Loucy (cell line): ENCODE measurements at regions not wholly inside any gene's neighbourhood (a gene's known extent, or its start where the extent isn't known, plus 50 kb on each side); places are given as distances from the start of the nearest gene placed in this dataset.

Source experiments
- H2AFZ ChIP-seq: fragments of 200-600 bp; sonication (generic); 2 replicates; pipeline ENCODE4 v1.6.0; 2016; ENCODE audit warnings: antibody characterized with exemption, mild to moderate bottlenecking, low read length, moderate library complexity
- H3F3A ChIP-seq: fragments of 200-600 bp; 2 replicates; pipeline ENCODE4 v1.6.0; 2016; ENCODE audit warnings: antibody characterized with exemption, low read depth, mild to moderate bottlenecking
- H3K27me3 ChIP-seq: fragments of 200-600 bp; sonication (generic); 2 replicates; pipeline ENCODE4 v1.6.1; 2014; ENCODE audit warnings: low read length, mild to moderate bottlenecking; ENCODE audit not compliant: insufficient read depth, poor library complexity, severe bottlenecking
- H3K36me3 ChIP-seq: fragments of 200-600 bp; sonication (generic); 2 replicates; pipeline ENCODE4 v1.6.1; 2016; ENCODE audit warnings: low read length; ENCODE audit not compliant: insufficient read depth
- H3K4me1 ChIP-seq: fragments of 200-600 bp; sonication (generic); 2 replicates; pipeline ENCODE4 v1.5.1; 2014; ENCODE audit warnings: low read length, mild to moderate bottlenecking; ENCODE audit not compliant: insufficient read depth, poor library complexity, severe bottlenecking
- H3K4me2 ChIP-seq: fragments of 200-600 bp; sonication (generic); 2 replicates; pipeline ENCODE4 v1.6.0; 2014; ENCODE audit warnings: antibody characterized with exemption, low read length, low read depth, mild to moderate bottlenecking; ENCODE audit not compliant: poor library complexity, severe bottlenecking
- H3K4me3 ChIP-seq: fragments of 200-600 bp; sonication (generic); 2 replicates; pipeline ENCODE4 v1.5.1; 2014; ENCODE audit warnings: low read length, mild to moderate bottlenecking, mixed read lengths; ENCODE audit not compliant: poor library complexity, severe bottlenecking
- H3K79me2 ChIP-seq: fragments of 200-600 bp; sonication (generic); 2 replicates; pipeline ENCODE4 v1.6.1; 2014; ENCODE audit warnings: low read length; ENCODE audit not compliant: insufficient read depth
- H3K9ac ChIP-seq: fragments of 200-600 bp; sonication (generic); 2 replicates; pipeline ENCODE4 v1.6.0; 2014; ENCODE audit warnings: mild to moderate bottlenecking, low read depth, low read length, moderate library complexity; ENCODE audit not compliant: poor library complexity, severe bottlenecking
- H3K9me2 ChIP-seq: fragments of 200-600 bp; sonication (generic); replicated peaks from 2 replicates; pipeline ENCODE4 v1.6.1; 2016; ENCODE audit warnings: low read depth, low read length, mixed read lengths
- H3K9me3 ChIP-seq: fragments of 200-600 bp; sonication (generic); 2 replicates; pipeline ENCODE4 v1.6.1; 2014; ENCODE audit warnings: mild to moderate bottlenecking, antibody characterized with exemption, low read length, low read depth; ENCODE audit not compliant: insufficient read depth
- H4K20me1 ChIP-seq: fragments of 200-600 bp; sonication (generic); 2 replicates; pipeline ENCODE4 v1.6.0; 2014; ENCODE audit warnings: antibody characterized with exemption, low read length, mild to moderate bottlenecking; ENCODE audit not compliant: insufficient read depth, poor library complexity, severe bottlenecking
- CTCF ChIP-seq: fragments of 200-600 bp; sonication (generic); conservative IDR thresholded peaks from 2 replicates; pipeline ENCODE4 v1.5.1; 2014; ENCODE audit warnings: mild to moderate bottlenecking, antibody characterized with exemption, low read length
- EZH2phosphoT487 ChIP-seq: fragments of 200-600 bp; IDR thresholded peaks from 2 replicates; pipeline ENCODE4 v1.6.1; 2018; ENCODE audit warnings: antibody characterized with exemption, mild to moderate bottlenecking, moderate library complexity, borderline replicate concordance

GRCh38 chr2:239751679-239752355 is 273.3 kb downstream of the NDUFA10 start:
- no peaks in the 10 kb centered on the region for H3K27me3 ChIP-seq
- TF ChIP-seq EZH2phosphoT487 (no peak), CTCF (no peak)
- H3K4me1 ChIP-seq = no peaks in the 10 kb centered on the region
- no peaks in the 10 kb centered on the region for H3F3A ChIP-seq
- H3K36me3 ChIP-seq = no peaks in the 10 kb centered on the region
- no peaks in the 10 kb centered on the region for H3K9me2 ChIP-seq
- no peaks in the 10 kb centered on the region for H4K20me1 ChIP-seq
- H3K9me3 ChIP-seq = no peaks in the 10 kb centered on the region; the same call in 1 of the 2 replicates
- H3K79me2 ChIP-seq = no peaks in the 10 kb centered on the region
- no peak overlapping the region for H3K4me2 ChIP-seq
- no peak overlapping the region for H3K4me3 ChIP-seq
- no peak overlapping the region for H3K9ac ChIP-seq
- H2AFZ ChIP-seq = no peak overlapping the region

GRCh38 chr2:239750929-239751678 is 274.0 kb downstream of the NDUFA10 start:
- H3K9ac ChIP-seq = no peak overlapping the region
- H3F3A ChIP-seq = no peaks in the 10 kb centered on the region
- no peaks in the 10 kb centered on the region for H3K36me3 ChIP-seq
- no peak for TF ChIP-seq CTCF
- no peak for TF ChIP-seq EZH2phosphoT487
- H3K4me1 ChIP-seq = no peaks in the 10 kb centered on the region
- no peak overlapping the region for H3K4me2 ChIP-seq
- no peaks in the 10 kb centered on the region for H4K20me1 ChIP-seq
- H3K9me3 ChIP-seq = no peaks in the 10 kb centered on the region; the same call in 1 of the 2 replicates
- H3K9me2 ChIP-seq = no peaks in the 10 kb centered on the region
- H3K4me3 ChIP-seq = no peak overlapping the region
- no peaks in the 10 kb centered on the region for H3K79me2 ChIP-seq
- H3K27me3 ChIP-seq = no peaks in the 10 kb centered on the region
- H2AFZ ChIP-seq = no peak overlapping the region

GRCh38 chr2:239750045-239750835 is 274.9 kb downstream of the NDUFA10 start:
- no peaks in the 10 kb centered on the region for H3K27me3 ChIP-seq
- H3K79me2 ChIP-seq = no peaks in the 10 kb centered on the region
- H3F3A ChIP-seq = no peaks in the 10 kb centered on the region
- H3K9ac ChIP-seq = no peak overlapping the region
- no peak for TF ChIP-seq CTCF
- TF ChIP-seq EZH2phosphoT487 = no peak
- no peaks in the 10 kb centered on the region for H3K36me3 ChIP-seq
- H3K4me2 ChIP-seq = no peak overlapping the region
- no peaks in the 10 kb centered on the region; the same call in 1 of the 2 replicates for H3K9me3 ChIP-seq
- H2AFZ ChIP-seq = no peak overlapping the region
- no peaks in the 10 kb centered on the region for H3K4me1 ChIP-seq
- no peaks in the 10 kb centered on the region for H3K9me2 ChIP-seq
- no peak overlapping the region for H3K4me3 ChIP-seq
- H4K20me1 ChIP-seq = no peaks in the 10 kb centered on the region
